H9 (cell line): ENCODE measurements at regions not wholly inside any gene's neighbourhood (a gene's known extent, or its start where the extent isn't known, plus 50 kb on each side); places are given as distances from the start of the nearest gene placed in this dataset.

Experiments
- DNase-seq: peaks from one replicate; pipeline ENCODE4 v3.0.0-alpha.2; 2017
- H2AFZ ChIP-seq: one replicate; pipeline ENCODE4 v1.6.1; 2013; ENCODE audit warnings: mild to moderate bottlenecking, low read length, control low read depth, moderate library complexity
- H2AK5ac ChIP-seq: 2 replicates; pipeline ENCODE4 v1.6.1; 2013; ENCODE audit warnings: low read length, control low read depth, mixed read lengths; ENCODE audit not compliant: insufficient read length
- H2BK120ac ChIP-seq: one replicate; pipeline ENCODE4 v1.6.1; 2013; ENCODE audit warnings: low read depth, mild to moderate bottlenecking, low read length, control low read depth, inconsistent platforms; ENCODE audit not compliant: poor library complexity, severe bottlenecking
- H2BK12ac ChIP-seq: 2 replicates; pipeline ENCODE4 v1.6.1; 2013; ENCODE audit warnings: low read length, control low read depth, mixed read lengths, low read depth; ENCODE audit not compliant: insufficient read length
- H2BK15ac ChIP-seq: 2 replicates; pipeline ENCODE4 v1.6.1; 2013; ENCODE audit warnings: low read depth, low read length, control low read depth
- H2BK20ac ChIP-seq: one replicate; pipeline ENCODE4 v1.6.1; 2013; ENCODE audit warnings: low read depth, mild to moderate bottlenecking, low read length, control low read depth, inconsistent platforms; ENCODE audit not compliant: poor library complexity, severe bottlenecking
- H2BK5ac ChIP-seq: 2 replicates; pipeline ENCODE4 v1.6.1; 2013; ENCODE audit warnings: low read length, control low read depth, mixed read lengths; ENCODE audit not compliant: insufficient read length
- H3K14ac ChIP-seq: 2 replicates; pipeline ENCODE4 v1.6.1; 2013; ENCODE audit warnings: low read length, control low read depth; ENCODE audit not compliant: insufficient read depth
- H3K18ac ChIP-seq: 2 replicates; pipeline ENCODE4 v1.6.1; 2013; ENCODE audit warnings: low read depth, mild to moderate bottlenecking, mixed read lengths, low read length, control low read depth; ENCODE audit not compliant: insufficient read length
- H3K23ac ChIP-seq: 2 replicates; pipeline ENCODE4 v1.6.1; 2013; ENCODE audit warnings: low read length, control low read depth, mixed read lengths, low read depth; ENCODE audit not compliant: insufficient read length
- H3K23me2 ChIP-seq: 2 replicates; pipeline ENCODE4 v1.6.1; 2013; ENCODE audit warnings: low read depth, mild to moderate bottlenecking, mixed read lengths, low read length, control low read depth; ENCODE audit not compliant: insufficient read length, poor library complexity, severe bottlenecking
- H3K27ac ChIP-seq: 2 replicates; pipeline ENCODE4 v1.5.1; 2013; ENCODE audit warnings: low read length, control low read depth, mixed read lengths, low read depth; ENCODE audit not compliant: insufficient read length
- H3K27me3 ChIP-seq: 2 replicates; pipeline ENCODE4 v1.6.1; 2013; ENCODE audit warnings: low read length, control low read depth, inconsistent platforms; ENCODE audit not compliant: insufficient read depth
- H3K4ac ChIP-seq: 2 replicates; pipeline ENCODE4 v1.6.1; 2013; ENCODE audit warnings: low read depth, mild to moderate bottlenecking, control low read depth, inconsistent platforms, low read length, moderate library complexity
- H3K4me1 ChIP-seq: 2 replicates; pipeline ENCODE4 v1.6.1; 2013; ENCODE audit warnings: low read length, control low read depth, inconsistent platforms; ENCODE audit not compliant: insufficient read depth
- H3K4me2 ChIP-seq: 2 replicates; pipeline ENCODE4 v1.6.1; 2013; ENCODE audit warnings: low read length, control low read depth, mixed read lengths; ENCODE audit not compliant: insufficient read length, insufficient read depth
- H3K56ac ChIP-seq: 2 replicates; pipeline ENCODE4 v1.6.1; 2013; ENCODE audit warnings: low read depth, mild to moderate bottlenecking, mixed read lengths, low read length, control low read depth; ENCODE audit not compliant: insufficient read length
- H3K79me1 ChIP-seq: 2 replicates; pipeline ENCODE4 v1.6.1; 2013; ENCODE audit warnings: low read depth, mild to moderate bottlenecking, moderate library complexity, low read length, control low read depth, inconsistent platforms; ENCODE audit not compliant: insufficient read depth, poor library complexity, severe bottlenecking
- H3K79me2 ChIP-seq: 2 replicates; pipeline ENCODE4 v1.6.1; 2013; ENCODE audit warnings: low read length, control low read depth, inconsistent platforms; ENCODE audit not compliant: insufficient read depth
- H3K9ac ChIP-seq: 2 replicates; pipeline ENCODE4 v1.6.1; 2013; ENCODE audit warnings: low read length, control low read depth, mixed read lengths; ENCODE audit not compliant: insufficient read length; ENCODE audit errors: extremely low read depth
- H3K9me3 ChIP-seq: one replicate; pipeline ENCODE4 v1.6.1; 2013; ENCODE audit warnings: low read depth, low read length, inconsistent platforms; ENCODE audit not compliant: control insufficient read depth
- H3T11ph ChIP-seq: one replicate; pipeline ENCODE4 v1.6.1; 2013; ENCODE audit warnings: mild to moderate bottlenecking, low read length, control low read depth, inconsistent platforms
- H4K20me1 ChIP-seq: one replicate; pipeline ENCODE4 v1.6.1; 2013; ENCODE audit not compliant: control insufficient read depth, insufficient read length, insufficient read depth
- H4K5ac ChIP-seq: 2 replicates; pipeline ENCODE4 v1.6.1; 2013; ENCODE audit warnings: low read depth, mild to moderate bottlenecking, mixed read lengths, low read length, control low read depth; ENCODE audit not compliant: insufficient read length
- H4K8ac ChIP-seq: replicated peaks from 2 replicates; pipeline ENCODE4 v1.6.1; 2013; ENCODE audit warnings: low read length, control low read depth, mixed read lengths, low read depth; ENCODE audit not compliant: insufficient read length
- H4K91ac ChIP-seq: 2 replicates; pipeline ENCODE4 v1.6.1; 2013; ENCODE audit warnings: low read depth, mild to moderate bottlenecking, moderate library complexity, mixed read lengths, low read length, control low read depth; ENCODE audit not compliant: insufficient read length
- H3K27ac Mint-ChIP-seq, 3 experiments: 2 replicates in 2 of 3; 3 replicates in 1 of 3; pipeline ENCODE4 v1.8.0; 2020 to 2021; ENCODE audit warnings: mixed read lengths in 3 of 3, mild to moderate bottlenecking in 1 of 3, moderate library complexity in 1 of 3
- H3K27me3 Mint-ChIP-seq: 2 replicates; pipeline ENCODE4 v1.8.0; 2021; ENCODE audit warnings: low read depth, mild to moderate bottlenecking, moderate library complexity, mixed read lengths
- H3K36me3 Mint-ChIP-seq, 3 experiments: 2 replicates in 2 of 3; 3 replicates in 1 of 3; pipeline ENCODE4 v1.8.0; 2020 to 2021; ENCODE audit warnings: low read depth in 3 of 3, mixed read lengths in 3 of 3; ENCODE audit not compliant: insufficient read depth in 1 of 3
- H3K4me1 Mint-ChIP-seq, 2 experiments: 2 replicates each; pipeline ENCODE4 v1.8.0; 2020; ENCODE audit warnings: mixed read lengths in 2 of 2
- H3K4me3 Mint-ChIP-seq, 2 experiments: 2 replicates in 1 of 2; 3 replicates in 1 of 2; pipeline ENCODE4 v1.8.0; 2020 to 2021; ENCODE audit warnings: mild to moderate bottlenecking in 2 of 2, mixed read lengths in 2 of 2, moderate library complexity in 1 of 2
- H3K9me3 Mint-ChIP-seq, 2 experiments: 2 replicates in 1 of 2; 3 replicates in 1 of 2; pipeline ENCODE4 v1.8.0; 2020; ENCODE audit warnings: mild to moderate bottlenecking in 2 of 2, mixed read lengths in 2 of 2, moderate library complexity in 1 of 2
- WGBS: extraction: QIAGEN DNeasy Blood & Tissue Kit; methylation state at CpG from one replicate; pipeline ENCODE4 v1.1.7; 2013; ENCODE audit warnings: missing lambda C conversion rate, low lambda C conversion rate, mixed read lengths; ENCODE audit not compliant: insufficient read length; ENCODE audit errors: extremely low coverage; 5-methylcytosine and 5-hydroxymethylcytosine counted together
- TF ChIP-seq, protein P1 (sequence below): fragments of 200-600 bp; sonication (generic); conservative IDR thresholded peaks from 3 replicates; pipeline ENCODE4 v1.8.0; 2021; ENCODE audit warnings: antibody characterized with exemption, mild to moderate bottlenecking

DNA sequence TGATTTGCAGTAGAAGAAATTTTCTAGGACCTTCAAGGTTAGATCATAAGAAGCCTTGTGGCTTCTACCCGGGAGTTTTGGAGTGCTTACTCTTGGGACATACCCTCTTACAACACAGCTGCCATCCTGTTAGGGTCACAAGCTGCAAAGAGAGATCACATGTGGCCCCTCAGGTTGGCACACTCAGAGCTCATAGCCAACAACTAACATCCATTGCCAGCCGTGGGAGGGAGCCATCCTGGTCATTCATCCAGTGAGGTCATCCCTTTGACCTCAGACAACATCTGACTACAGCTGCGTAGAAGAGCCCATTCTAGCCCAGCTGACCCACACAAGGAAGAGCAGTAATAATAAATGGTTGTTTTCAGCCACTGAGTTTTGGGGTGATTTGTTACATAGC, 76.9 kb upstream of the NABP1 start:
- Histone ChIP-seq H4K20me1 (no peaks in the 10 kb centered on the region), H3T11ph (no peak overlapping the region), H3K23me2 (no peaks in the 10 kb centered on the region), H3K14ac (no peak overlapping the region), H4K5ac (no peak overlapping the region), H2BK20ac (no peak overlapping the region), H2BK120ac (no peak overlapping the region), H3K4me2 (no peak overlapping the region), H4K8ac (no peak overlapping the region), H3K4me1 (no peaks in the 10 kb centered on the region), H2BK15ac (no peak overlapping the region), H2BK5ac (no peak overlapping the region), H2BK12ac (no peak overlapping the region), H3K27ac (no peak overlapping the region), H3K79me2 (no peaks in the 10 kb centered on the region), H3K18ac (no peak overlapping the region), H3K27me3 (no peaks in the 10 kb centered on the region), H2AFZ (no peak overlapping the region), H3K23ac (no peak overlapping the region), H4K91ac (no peak overlapping the region), H3K4ac (no peak overlapping the region), H3K9me3 (no peaks in the 10 kb centered on the region), H3K79me1 (no peaks in the 10 kb centered on the region), H3K56ac (no peak overlapping the region), H3K9ac (no peak overlapping the region), H2AK5ac (no peak overlapping the region)
- Mint-ChIP-seq H3K4me1 (no peaks in the 10 kb centered on the region), H3K9me3 (no peaks in the 10 kb centered on the region), H3K4me3 (no peak overlapping the region), H3K27me3 (no peaks in the 10 kb centered on the region), H3K36me3 (no peaks in the 10 kb centered on the region), H3K27ac (no peak overlapping the region; a peak in 1 of 7 replicates)
- no CpG with 5 or more reads among the region's 3 CpGs for WGBS
- no peak for DNase-seq
- TF ChIP-seq, protein P1, sequence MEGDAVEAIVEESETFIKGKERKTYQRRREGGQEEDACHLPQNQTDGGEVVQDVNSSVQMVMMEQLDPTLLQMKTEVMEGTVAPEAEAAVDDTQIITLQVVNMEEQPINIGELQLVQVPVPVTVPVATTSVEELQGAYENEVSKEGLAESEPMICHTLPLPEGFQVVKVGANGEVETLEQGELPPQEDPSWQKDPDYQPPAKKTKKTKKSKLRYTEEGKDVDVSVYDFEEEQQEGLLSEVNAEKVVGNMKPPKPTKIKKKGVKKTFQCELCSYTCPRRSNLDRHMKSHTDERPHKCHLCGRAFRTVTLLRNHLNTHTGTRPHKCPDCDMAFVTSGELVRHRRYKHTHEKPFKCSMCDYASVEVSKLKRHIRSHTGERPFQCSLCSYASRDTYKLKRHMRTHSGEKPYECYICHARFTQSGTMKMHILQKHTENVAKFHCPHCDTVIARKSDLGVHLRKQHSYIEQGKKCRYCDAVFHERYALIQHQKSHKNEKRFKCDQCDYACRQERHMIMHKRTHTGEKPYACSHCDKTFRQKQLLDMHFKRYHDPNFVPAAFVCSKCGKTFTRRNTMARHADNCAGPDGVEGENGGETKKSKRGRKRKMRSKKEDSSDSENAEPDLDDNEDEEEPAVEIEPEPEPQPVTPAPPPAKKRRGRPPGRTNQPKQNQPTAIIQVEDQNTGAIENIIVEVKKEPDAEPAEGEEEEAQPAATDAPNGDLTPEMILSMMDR, result no peak
